NCI-H2171 (cell line): ENCODE measurements at regions not wholly inside any gene's neighbourhood (a gene's known extent, or its start where the extent isn't known, plus 50 kb on each side); places are given as distances from the start of the nearest gene placed in this dataset.

Experiments used
- DNase-seq: peaks from one replicate; lab custom pipeline; 2025; lab: John Stamatoyannopoulos, UW

GRCh38 chr4:83722730-83723269 lies 186.9 kb downstream of the GPAT3 start:
- DNase-seq = no peak

- no peak for DNase-seq
These were observed 181.0 kb downstream of the GPAT3 start for GRCh38 chr4:83716874-83717273.

GRCh38 chr4:83712890-83713289 lies 177.0 kb downstream of the GPAT3 start:
- DNase-seq = no peak

- no peak for DNase-seq
These were observed 173.7 kb downstream of the GPAT3 start for GRCh38 chr4:83709627-83710026.

- DNase-seq = no peak
These were observed 172.7 kb downstream of the GPAT3 start for GRCh38 chr4:83708500-83709175.

GRCh38 chr4:83704786-83705185 lies 168.9 kb downstream of the GPAT3 start:
- no peak for DNase-seq

- no peak for DNase-seq
These were observed 167.8 kb downstream of the GPAT3 start for GRCh38 chr4:83703752-83704151.

GRCh38 chr4:83701041-83701440 lies 165.1 kb downstream of the GPAT3 start:
- no peak for DNase-seq

GRCh38 chr4:83699358-83699757 lies 163.4 kb downstream of the GPAT3 start:
- no peak for DNase-seq

- DNase-seq = no peak
These were observed 156.1 kb downstream of the GPAT3 start for GRCh38 chr4:83692028-83692427.

- no peak for DNase-seq
These were observed 150.3 kb downstream of the GPAT3 start for GRCh38 chr4:83686166-83686565.

- DNase-seq = no peak
These were observed 143.8 kb downstream of the GPAT3 start for GRCh38 chr4:83679692-83680091.

GRCh38 chr4:83679254-83679653 lies 143.3 kb downstream of the GPAT3 start:
- DNase-seq = no peak

GRCh38 chr4:83677656-83678055 lies 141.7 kb downstream of the GPAT3 start:
- no peak for DNase-seq

- no peak for DNase-seq
These were observed 128.8 kb downstream of the GPAT3 start for GRCh38 chr4:83664741-83665140.

- DNase-seq = no peak
These were observed 128.2 kb downstream of the GPAT3 start for GRCh38 chr4:83664071-83664470.

GRCh38 chr4:83662204-83662603 lies 126.3 kb downstream of the GPAT3 start:
- no peak for DNase-seq

- DNase-seq = no peak
These were observed 125.5 kb downstream of the GPAT3 start for GRCh38 chr4:83661359-83661758.

- no peak for DNase-seq
These were observed 124.7 kb downstream of the GPAT3 start for GRCh38 chr4:83660578-83660977.

- no peak for DNase-seq
These were observed 122.9 kb downstream of the GPAT3 start for GRCh38 chr4:83658806-83659205.

GRCh38 chr4:83657336-83657735 lies 121.4 kb downstream of the GPAT3 start:
- DNase-seq = no peak
